A673 (cell line): ENCODE measurements at regions not wholly inside any gene's neighbourhood (a gene's known extent, or its start where the extent isn't known, plus 50 kb on each side); places are given as distances from the start of the nearest gene placed in this dataset.

Source experiments
- BruUV-seq: library from RNA; stranded (reverse); fragments of 400-500 nt; replicated peaks from 2 replicates; lab custom pipeline; 2021; lab: Mats Ljungman, UMichigan
- CTCF ChIA-PET: fragments of 300-600 bp; sonication (Branson Sonifier 250); formaldehyde crosslinking; loops from one replicate; lab custom pipeline; 2022; ENCODE audit warnings: antibody characterized with exemption; lab: Charles Lee
- POLR2A ChIA-PET: fragments of 300-600 bp; sonication (Branson Sonifier 250); formaldehyde crosslinking; loops from one replicate; lab custom pipeline; 2022; ENCODE audit warnings: antibody characterized with exemption; ENCODE audit not compliant: low non-redundant PET; lab: Charles Lee
- DNase-seq: peaks from one replicate; pipeline ENCODE4 v3.0.0-alpha.2; 2015; ENCODE audit warnings: low spot score
- H3K27ac ChIP-seq: fragments of 200-600 bp; sonication (generic); 2 replicates; pipeline ENCODE4 v1.5.1; 2016; ENCODE audit warnings: mixed run types, low read depth, mild to moderate bottlenecking, mixed read lengths, antibody characterized with exemption, low read length; ENCODE audit not compliant: poor library complexity, severe bottlenecking
- H3K27me3 ChIP-seq: fragments of 200-600 bp; sonication (generic); replicated peaks from 2 replicates; pipeline ENCODE4 v1.6.1; 2017; ENCODE audit warnings: mixed run types, low read depth, mild to moderate bottlenecking, mixed read lengths, antibody characterized with exemption, low read length; ENCODE audit not compliant: insufficient read depth, poor library complexity
- H3K36me3 ChIP-seq: fragments of 200-600 bp; sonication (generic); 2 replicates; pipeline ENCODE4 v1.6.1; 2016; ENCODE audit warnings: mixed run types, mild to moderate bottlenecking, mixed read lengths, antibody characterized with exemption, low read length; ENCODE audit not compliant: insufficient read depth, poor library complexity, severe bottlenecking
- H3K4me1 ChIP-seq: fragments of 200-600 bp; sonication (generic); 2 replicates; pipeline ENCODE4 v1.6.1; 2017; ENCODE audit warnings: mixed run types, mild to moderate bottlenecking, mixed read lengths, antibody characterized with exemption, low read length; ENCODE audit not compliant: insufficient read depth, poor library complexity, severe bottlenecking
- H3K4me3 ChIP-seq: fragments of 200-600 bp; sonication (generic); 2 replicates; pipeline ENCODE4 v1.5.1; 2016; ENCODE audit warnings: low read depth, mixed run types, mild to moderate bottlenecking, mixed read lengths, low read length; ENCODE audit not compliant: poor library complexity, severe bottlenecking
- H3K9me3 ChIP-seq: fragments of 200-600 bp; sonication (generic); 2 replicates; pipeline ENCODE4 v1.6.1; 2016; ENCODE audit warnings: mixed run types, low read depth, mild to moderate bottlenecking, mixed read lengths, antibody characterized with exemption, low read length; ENCODE audit not compliant: poor library complexity, severe bottlenecking
- EZH2 ChIP-seq: fragments of 200-600 bp; sonication (generic); IDR thresholded peaks from 2 replicates; pipeline ENCODE4 v1.6.1; 2017; ENCODE audit warnings: borderline replicate concordance, low read depth, mild to moderate bottlenecking, mixed read lengths, antibody characterized with exemption, low read length; ENCODE audit not compliant: poor library complexity, severe bottlenecking
- intact Hi-C: fragments of 100-400 bp; cut with micrococcal nuclease; formaldehyde crosslinking; loops from one replicate; pipeline ENCODE4 v1.10.0; 2022; ENCODE audit not compliant: unreplicated experiment
- TF ChIP-seq, protein P1 (sequence below): fragments of 300-800, 200-600 bp; sonication (generic); conservative IDR thresholded peaks from 2 replicates; pipeline ENCODE4 v1.5.1; 2017; ENCODE audit warnings: low read depth, mild to moderate bottlenecking, antibody characterized with exemption, low read length, moderate library complexity, mixed read lengths

DNA sequence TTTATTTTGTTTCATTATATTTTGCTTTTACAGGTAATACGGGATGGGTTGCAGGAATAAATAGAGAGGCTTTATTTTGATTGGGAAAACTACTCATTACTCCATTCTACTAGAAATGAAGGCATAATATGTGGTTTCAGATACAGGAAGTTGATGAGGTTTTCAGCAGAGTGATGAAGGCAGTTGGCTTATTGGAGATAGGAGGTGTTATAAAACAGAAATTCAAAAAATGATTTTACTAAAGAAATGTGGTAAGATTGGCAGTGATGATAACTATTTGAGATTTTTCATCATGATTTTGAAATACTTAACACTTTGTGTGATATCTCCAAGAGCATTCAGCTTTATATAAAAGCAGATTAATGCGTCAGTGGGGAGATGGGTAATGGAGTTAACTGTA, 1445.7 kb upstream of the CADM2 start:
- no peaks in the 10 kb centered on the region for H3K9me3 ChIP-seq
- ChIA-PET POLR2A (no interaction called here), CTCF (no interaction called here)
- intact Hi-C loops: no loop called here
- H3K4me1 ChIP-seq: no peaks in the 10 kb centered on the region
- no peak overlapping the region for H3K4me3 ChIP-seq
- no peaks in the 10 kb centered on the region for H3K27me3 ChIP-seq
- no peak for DNase-seq
- no peak overlapping the region for H3K27ac ChIP-seq
- no peaks in the 10 kb centered on the region for H3K36me3 ChIP-seq
- no peak for TF ChIP-seq EZH2
- TF ChIP-seq, protein P1, sequence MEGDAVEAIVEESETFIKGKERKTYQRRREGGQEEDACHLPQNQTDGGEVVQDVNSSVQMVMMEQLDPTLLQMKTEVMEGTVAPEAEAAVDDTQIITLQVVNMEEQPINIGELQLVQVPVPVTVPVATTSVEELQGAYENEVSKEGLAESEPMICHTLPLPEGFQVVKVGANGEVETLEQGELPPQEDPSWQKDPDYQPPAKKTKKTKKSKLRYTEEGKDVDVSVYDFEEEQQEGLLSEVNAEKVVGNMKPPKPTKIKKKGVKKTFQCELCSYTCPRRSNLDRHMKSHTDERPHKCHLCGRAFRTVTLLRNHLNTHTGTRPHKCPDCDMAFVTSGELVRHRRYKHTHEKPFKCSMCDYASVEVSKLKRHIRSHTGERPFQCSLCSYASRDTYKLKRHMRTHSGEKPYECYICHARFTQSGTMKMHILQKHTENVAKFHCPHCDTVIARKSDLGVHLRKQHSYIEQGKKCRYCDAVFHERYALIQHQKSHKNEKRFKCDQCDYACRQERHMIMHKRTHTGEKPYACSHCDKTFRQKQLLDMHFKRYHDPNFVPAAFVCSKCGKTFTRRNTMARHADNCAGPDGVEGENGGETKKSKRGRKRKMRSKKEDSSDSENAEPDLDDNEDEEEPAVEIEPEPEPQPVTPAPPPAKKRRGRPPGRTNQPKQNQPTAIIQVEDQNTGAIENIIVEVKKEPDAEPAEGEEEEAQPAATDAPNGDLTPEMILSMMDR: no peak
- no TSS peak for BruUV-seq

DNA sequence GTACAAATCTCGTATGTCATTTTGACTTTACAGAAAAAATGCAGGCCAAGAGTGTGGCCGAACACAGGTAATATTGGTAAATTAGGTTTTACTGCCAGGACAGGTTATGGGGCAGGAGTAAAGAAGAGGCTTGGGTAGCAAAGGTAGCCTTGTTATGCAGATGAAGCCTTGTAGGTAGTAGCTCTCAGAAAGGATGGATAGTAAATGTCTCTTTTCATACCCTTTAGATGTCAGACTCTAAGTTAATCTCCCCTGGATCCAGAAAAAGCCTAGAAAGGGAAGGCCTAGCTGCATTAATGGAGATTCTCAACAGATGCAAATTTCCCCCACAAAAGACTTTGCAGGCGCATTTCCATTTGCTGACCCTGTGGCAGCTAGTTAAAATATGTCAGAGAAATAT, 1445.1 kb upstream of the CADM2 start:
- DNase-seq: no peak
- H3K27me3 ChIP-seq: no peaks in the 10 kb centered on the region
- no peak overlapping the region for H3K4me3 ChIP-seq
- no peaks in the 10 kb centered on the region for H3K4me1 ChIP-seq
- no peaks in the 10 kb centered on the region for H3K9me3 ChIP-seq
- H3K36me3 ChIP-seq: no peaks in the 10 kb centered on the region
- TF ChIP-seq, protein P1: no peak
- BruUV-seq: no TSS peak
- no peak overlapping the region for H3K27ac ChIP-seq
- ChIA-PET POLR2A (no interaction called here), CTCF (no interaction called here)
- intact Hi-C loops: no loop called here

DNA sequence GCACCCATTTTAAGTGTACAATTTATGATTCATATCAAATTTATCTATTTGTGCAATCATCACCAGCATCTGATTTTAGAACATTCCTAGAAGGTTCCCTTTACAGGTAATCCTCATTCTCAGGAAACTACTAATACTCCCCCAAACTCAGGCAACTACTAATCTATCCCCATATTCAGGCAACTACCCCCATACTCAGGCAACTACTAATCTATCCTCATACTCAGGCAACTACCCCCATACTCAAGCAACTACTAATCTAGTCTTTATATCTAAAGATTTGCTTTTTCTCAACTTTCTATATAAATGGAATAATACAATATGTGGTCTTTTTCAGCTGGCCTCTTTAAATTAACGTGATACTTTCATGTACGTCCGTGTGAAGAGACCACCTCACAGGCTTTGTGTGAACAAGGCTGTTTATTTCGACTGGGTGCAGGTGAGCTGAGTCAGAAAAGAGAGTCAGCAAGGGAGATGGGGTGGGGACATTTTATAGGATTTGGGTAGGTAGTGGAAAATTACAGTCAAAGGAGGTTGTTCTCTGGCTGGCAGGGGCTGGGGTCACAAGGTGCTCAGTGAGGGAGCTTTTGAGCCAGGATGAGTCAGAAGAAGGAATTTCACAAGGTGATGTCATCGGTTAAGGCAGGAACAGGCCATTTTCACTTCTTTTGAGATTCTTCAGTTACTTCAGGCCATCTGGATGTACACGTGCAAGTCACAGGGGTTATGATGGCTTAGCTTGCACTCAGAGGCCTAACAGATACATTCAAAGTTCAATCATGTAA, 1444.5 kb upstream of the CADM2 start:
- Histone ChIP-seq H3K36me3 (no peaks in the 10 kb centered on the region), H3K27ac (no peak overlapping the region), H3K27me3 (no peaks in the 10 kb centered on the region), H3K9me3 (no peaks in the 10 kb centered on the region), H3K4me1 (no peaks in the 10 kb centered on the region), H3K4me3 (no peak overlapping the region)
- ChIA-PET CTCF (interaction anchor here (0.6 kb wide), 1 partner anchor 1007 kb away, joined by 3 read pairs; no protein-coding TSS in a partner anchor), POLR2A (no interaction called here)
- DNase-seq: no peak
- BruUV-seq: no TSS peak
- intact Hi-C loops: no loop called here
- TF ChIP-seq, protein P1: no peak
- TF ChIP-seq EZH2: no peak
